ENCODE measurements at regions not wholly inside any gene's neighbourhood (a gene's known extent, or its start where the extent isn't known, plus 50 kb on each side); places are given as distances from the start of the nearest gene placed in this dataset.

- Histone ChIP-seq H3K27ac (ENCODE audit: low read depth in 1 of 2, low read length in 2 of 2) (no peak overlapping the region), H2AFZ (ENCODE audit: insufficient read depth, low read depth, low read length, poor library complexity, severe bottlenecking) (no peak overlapping the region), H4K20me1 (ENCODE audit: insufficient read depth, low read length) (no peaks in the 10 kb centered on the region), H3K4me1 (ENCODE audit: control insufficient read depth in 1 of 2, insufficient read depth in 2 of 2, low read length in 2 of 2) (peaks cover 4 to 5% of the 10 kb centered on the region in 2 donors), H3K9me3 (replicated peaks in 1 of 2; ENCODE audit: control insufficient read depth in 1 of 2, insufficient read depth in 1 of 2, low read length in 2 of 2) (no peaks in the 10 kb centered on the region), H3K4me2 (replicated peaks; ENCODE audit: extremely low read depth, low read length, poor library complexity, severe bottlenecking) (no peak overlapping the region), H3K4me3 (replicated peaks in 1 of 3; ENCODE audit: low read depth in 2 of 3, low read length in 3 of 3) (no peak overlapping the region), H3K36me3 (replicated peaks in 1 of 2; ENCODE audit: control insufficient read depth in 1 of 2, insufficient read depth in 2 of 2, low read length in 2 of 2) (no peaks in the 10 kb centered on the region), H3K79me2 (ENCODE audit: insufficient read depth, low read length) (no peaks in the 10 kb centered on the region), H3K27me3 (ENCODE audit: control insufficient read depth in 2 of 2, insufficient read depth in 2 of 2, low read length in 2 of 2) (peaks cover 19 to 47% of the 10 kb centered on the region in 2 donors), H3K9ac (ENCODE audit: insufficient read depth, low read length, poor library complexity, severe bottlenecking) (no peak overlapping the region)
- Mint-ChIP-seq H3K9me3 (peaks cover 0 to 4% (median 0%) of the 10 kb centered on the region in 7 donors), H3K4me1 (peaks cover 5% of the 10 kb centered on the region), H3K36me3 (no peaks in the 10 kb centered on the region), H3K4me3 (peak overlapping the region in 1 of 2 donors; percentile 35), H3K27ac (no peak overlapping the region), H3K27me3 (ENCODE audit: low read depth in 3 of 3) (peaks cover 35 to 60% (median 40%) of the 10 kb centered on the region in 3 donors)
- TF ChIP-seq, protein P1, sequence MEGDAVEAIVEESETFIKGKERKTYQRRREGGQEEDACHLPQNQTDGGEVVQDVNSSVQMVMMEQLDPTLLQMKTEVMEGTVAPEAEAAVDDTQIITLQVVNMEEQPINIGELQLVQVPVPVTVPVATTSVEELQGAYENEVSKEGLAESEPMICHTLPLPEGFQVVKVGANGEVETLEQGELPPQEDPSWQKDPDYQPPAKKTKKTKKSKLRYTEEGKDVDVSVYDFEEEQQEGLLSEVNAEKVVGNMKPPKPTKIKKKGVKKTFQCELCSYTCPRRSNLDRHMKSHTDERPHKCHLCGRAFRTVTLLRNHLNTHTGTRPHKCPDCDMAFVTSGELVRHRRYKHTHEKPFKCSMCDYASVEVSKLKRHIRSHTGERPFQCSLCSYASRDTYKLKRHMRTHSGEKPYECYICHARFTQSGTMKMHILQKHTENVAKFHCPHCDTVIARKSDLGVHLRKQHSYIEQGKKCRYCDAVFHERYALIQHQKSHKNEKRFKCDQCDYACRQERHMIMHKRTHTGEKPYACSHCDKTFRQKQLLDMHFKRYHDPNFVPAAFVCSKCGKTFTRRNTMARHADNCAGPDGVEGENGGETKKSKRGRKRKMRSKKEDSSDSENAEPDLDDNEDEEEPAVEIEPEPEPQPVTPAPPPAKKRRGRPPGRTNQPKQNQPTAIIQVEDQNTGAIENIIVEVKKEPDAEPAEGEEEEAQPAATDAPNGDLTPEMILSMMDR (IDR thresholded peaks at IDR 0.05), result no peak
- intact Hi-C loops (cut with micrococcal nuclease), result no loop called here
- WGBS (ENCODE audit: insufficient coverage), result no CpG with 5 or more reads among the region's 4 CpGs
- no peak for DNase-seq
Observed at GRCh38 chr17:36727577-36727976, 126.2 kb downstream of the MRM1 start.

GRCh38 chr17:36728030-36728991 is 126.9 kb downstream of the MRM1 start:
- Mint-ChIP-seq H3K27ac (no peak overlapping the region), H3K9me3 (peaks cover 0 to 4% (median 0%) of the 10 kb centered on the region in 7 donors), H3K4me1 (no peaks in the 10 kb centered on the region), H3K27me3 (ENCODE audit: low read depth in 3 of 3) (peaks cover 35 to 56% (median 40%) of the 10 kb centered on the region in 3 donors), H3K4me3 (peak overlapping the region in 1 of 2 donors; percentile 35), H3K36me3 (no peaks in the 10 kb centered on the region)
- intact Hi-C loops (cut with micrococcal nuclease), result no loop called here
- H3K79me2 ChIP-seq (ENCODE audit: insufficient read depth, low read length), result no peaks in the 10 kb centered on the region
- peaks cover 19 to 47% of the 10 kb centered on the region in 2 donors for H3K27me3 ChIP-seq (ENCODE audit: control insufficient read depth in 2 of 2, insufficient read depth in 2 of 2, low read length in 2 of 2)
- H3K36me3 ChIP-seq (replicated peaks in 1 of 2; ENCODE audit: control insufficient read depth in 1 of 2, insufficient read depth in 2 of 2, low read length in 2 of 2), result no peaks in the 10 kb centered on the region
- H4K20me1 ChIP-seq (ENCODE audit: insufficient read depth, low read length), result no peaks in the 10 kb centered on the region
- H3K9ac ChIP-seq (ENCODE audit: insufficient read depth, low read length, poor library complexity, severe bottlenecking), result no peak overlapping the region
- TF ChIP-seq, protein P1 (IDR thresholded peaks at IDR 0.05), result no peak
- no peaks in the 10 kb centered on the region for H3K9me3 ChIP-seq (replicated peaks in 1 of 2; ENCODE audit: control insufficient read depth in 1 of 2, insufficient read depth in 1 of 2, low read length in 2 of 2)
- H3K4me2 ChIP-seq (replicated peaks; ENCODE audit: extremely low read depth, low read length, poor library complexity, severe bottlenecking), result no peak overlapping the region
- no peak for DNase-seq
- H2AFZ ChIP-seq (ENCODE audit: insufficient read depth, low read depth, low read length, poor library complexity, severe bottlenecking), result no peak overlapping the region
- no peaks in the 10 kb centered on the region for H3K4me1 ChIP-seq (ENCODE audit: control insufficient read depth in 1 of 2, insufficient read depth in 2 of 2, low read length in 2 of 2)
- no peak overlapping the region for H3K27ac ChIP-seq (ENCODE audit: low read depth in 1 of 2, low read length in 2 of 2)
- no peak overlapping the region for H3K4me3 ChIP-seq (replicated peaks in 1 of 3; ENCODE audit: low read depth in 2 of 3, low read length in 3 of 3)
- WGBS (ENCODE audit: insufficient coverage), result 29% methylated on average over 17 of the region's 30 CpGs
